SK-N-SH treated with all-trans-retinoic acid at 6 μM for 48 hours (cell line): ENCODE measurements at regions not wholly inside any gene's neighbourhood (a gene's known extent, or its start where the extent isn't known, plus 50 kb on each side); places are given as distances from the start of the nearest gene placed in this dataset.

Experiments used
- ARNTL ChIP-seq: fragments of 450-650 bp; formaldehyde crosslinking; IDR thresholded peaks from 2 replicates; pipeline ENCODE4 v1.5.0; 2020; ENCODE audit warnings: low read depth, mild to moderate bottlenecking, moderate library complexity, borderline replicate concordance
- BACH2 ChIP-seq: fragments of 250-450 bp; sonication (Bioruptor Pico); IDR thresholded peaks from 2 replicates; pipeline ENCODE4 v1.9.0; 2021; ENCODE audit warnings: mild to moderate bottlenecking, borderline replicate concordance
- GLIS3 ChIP-seq: fragments of 250-450 bp; sonication (Bioruptor Pico); IDR thresholded peaks from 2 replicates; pipeline ENCODE4 v1.5.0; 2020; ENCODE audit warnings: mild to moderate bottlenecking, moderate library complexity
- SNAI2 ChIP-seq: fragments of 250-450 bp; sonication (Bioruptor Pico); IDR thresholded peaks from 2 replicates; pipeline ENCODE4 v1.5.0; 2020; ENCODE audit warnings: mild to moderate bottlenecking, moderate library complexity
- ZC3H10 ChIP-seq: fragments of 250-450 bp; sonication (Bioruptor Pico); IDR thresholded peaks from 2 replicates; pipeline ENCODE4 v1.5.1; 2021; ENCODE audit warnings: mild to moderate bottlenecking, moderate library complexity
- ZFP3 ChIP-seq: fragments of 250-450 bp; sonication (Bioruptor Pico); IDR thresholded peaks from 2 replicates; pipeline ENCODE4 v1.5.0; 2020; ENCODE audit warnings: mild to moderate bottlenecking, moderate library complexity
- ZFP30 ChIP-seq: fragments of 450-650 bp; formaldehyde crosslinking; IDR thresholded peaks from 2 replicates; pipeline ENCODE4 v1.5.0; 2022; ENCODE audit warnings: mild to moderate bottlenecking, moderate library complexity
- ZNF565 ChIP-seq: fragments of 450-650 bp; formaldehyde crosslinking; conservative IDR thresholded peaks from 2 replicates; pipeline ENCODE4 v1.5.0; 2020; ENCODE audit warnings: low read depth, mild to moderate bottlenecking, moderate library complexity
- ZNF70 ChIP-seq: fragments of 450-650 bp; formaldehyde crosslinking; IDR thresholded peaks from 2 replicates; pipeline ENCODE4 v1.5.0; 2020; ENCODE audit warnings: mild to moderate bottlenecking, moderate library complexity
- TF ChIP-seq, protein P1 (sequence below): fragments of 250-450 bp; sonication (Bioruptor Pico); IDR thresholded peaks from 2 replicates; pipeline ENCODE4 v1.5.1; 2021; ENCODE audit warnings: mild to moderate bottlenecking, moderate library complexity
- TF ChIP-seq, protein P2 (sequence below): fragments of 250-450 bp; sonication (Bioruptor Pico); IDR thresholded peaks from 2 replicates; pipeline ENCODE4 v1.8.0; 2021; ENCODE audit warnings: low read depth, mild to moderate bottlenecking, moderate library complexity, borderline replicate concordance
- TF ChIP-seq, protein P3 (sequence below): fragments of 250-450 bp; sonication (Bioruptor Pico); IDR thresholded peaks from 2 replicates; pipeline ENCODE4 v1.8.0; 2020; ENCODE audit warnings: mild to moderate bottlenecking, moderate library complexity, borderline replicate concordance
- TF ChIP-seq, protein P4 (sequence below): fragments of 250-450 bp; sonication (Bioruptor Pico); IDR thresholded peaks from 2 replicates; pipeline ENCODE4 v1.5.1; 2020; ENCODE audit warnings: low read depth, mild to moderate bottlenecking, moderate library complexity

DNA sequence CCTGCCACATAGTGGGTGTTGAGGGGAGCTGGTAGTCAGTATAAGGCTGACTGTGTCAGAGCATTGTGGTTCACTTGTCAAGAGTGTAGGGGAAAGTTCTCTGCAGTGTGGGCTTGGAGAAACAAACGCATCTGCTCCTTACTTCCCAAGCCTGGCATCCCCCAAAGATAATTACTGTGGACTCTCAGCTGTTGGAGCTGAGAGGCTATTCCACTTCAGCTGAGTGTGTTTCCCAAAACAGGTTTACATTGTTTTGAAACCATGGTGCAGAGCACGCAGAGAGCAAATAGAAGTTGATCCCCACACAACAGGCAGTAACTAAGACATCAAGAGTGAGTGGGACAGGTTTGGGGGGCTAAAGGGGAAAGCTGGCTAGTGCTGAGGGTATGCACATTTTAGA is 181.0 kb upstream of the EOLA2 start:
- TF ChIP-seq ZFP3 (CRISPR knock-in tag) (no peak), ZNF565 (CRISPR knock-in tag) (no peak), BACH2 (CRISPR knock-in tag) (no peak), ZFP30 (CRISPR knock-in tag) (no peak), ZC3H10 (CRISPR knock-in tag) (no peak), SNAI2 (CRISPR knock-in tag) (no peak), ARNTL (no peak), GLIS3 (no peak), ZNF70 (CRISPR knock-in tag) (no peak)
- TF ChIP-seq, protein P1, sequence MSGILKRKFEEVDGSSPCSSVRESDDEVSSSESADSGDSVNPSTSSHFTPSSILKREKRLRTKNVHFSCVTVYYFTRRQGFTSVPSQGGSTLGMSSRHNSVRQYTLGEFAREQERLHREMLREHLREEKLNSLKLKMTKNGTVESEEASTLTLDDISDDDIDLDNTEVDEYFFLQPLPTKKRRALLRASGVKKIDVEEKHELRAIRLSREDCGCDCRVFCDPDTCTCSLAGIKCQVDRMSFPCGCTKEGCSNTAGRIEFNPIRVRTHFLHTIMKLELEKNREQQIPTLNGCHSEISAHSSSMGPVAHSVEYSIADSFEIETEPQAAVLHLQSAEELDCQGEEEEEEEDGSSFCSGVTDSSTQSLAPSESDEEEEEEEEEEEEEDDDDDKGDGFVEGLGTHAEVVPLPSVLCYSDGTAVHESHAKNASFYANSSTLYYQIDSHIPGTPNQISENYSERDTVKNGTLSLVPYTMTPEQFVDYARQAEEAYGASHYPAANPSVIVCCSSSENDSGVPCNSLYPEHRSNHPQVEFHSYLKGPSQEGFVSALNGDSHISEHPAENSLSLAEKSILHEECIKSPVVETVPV (CRISPR knock-in tag) = no peak
- TF ChIP-seq, protein P2, sequence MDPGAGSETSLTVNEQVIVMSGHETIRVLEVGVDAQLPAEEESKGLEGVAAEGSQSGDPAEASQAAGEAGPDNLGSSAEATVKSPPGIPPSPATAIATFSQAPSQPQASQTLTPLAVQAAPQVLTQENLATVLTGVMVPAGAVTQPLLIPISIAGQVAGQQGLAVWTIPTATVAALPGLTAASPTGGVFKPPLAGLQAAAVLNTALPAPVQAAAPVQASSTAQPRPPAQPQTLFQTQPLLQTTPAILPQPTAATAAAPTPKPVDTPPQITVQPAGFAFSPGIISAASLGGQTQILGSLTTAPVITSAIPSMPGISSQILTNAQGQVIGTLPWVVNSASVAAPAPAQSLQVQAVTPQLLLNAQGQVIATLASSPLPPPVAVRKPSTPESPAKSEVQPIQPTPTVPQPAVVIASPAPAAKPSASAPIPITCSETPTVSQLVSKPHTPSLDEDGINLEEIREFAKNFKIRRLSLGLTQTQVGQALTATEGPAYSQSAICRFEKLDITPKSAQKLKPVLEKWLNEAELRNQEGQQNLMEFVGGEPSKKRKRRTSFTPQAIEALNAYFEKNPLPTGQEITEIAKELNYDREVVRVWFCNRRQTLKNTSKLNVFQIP (CRISPR knock-in tag) = no peak
- TF ChIP-seq, protein P3, sequence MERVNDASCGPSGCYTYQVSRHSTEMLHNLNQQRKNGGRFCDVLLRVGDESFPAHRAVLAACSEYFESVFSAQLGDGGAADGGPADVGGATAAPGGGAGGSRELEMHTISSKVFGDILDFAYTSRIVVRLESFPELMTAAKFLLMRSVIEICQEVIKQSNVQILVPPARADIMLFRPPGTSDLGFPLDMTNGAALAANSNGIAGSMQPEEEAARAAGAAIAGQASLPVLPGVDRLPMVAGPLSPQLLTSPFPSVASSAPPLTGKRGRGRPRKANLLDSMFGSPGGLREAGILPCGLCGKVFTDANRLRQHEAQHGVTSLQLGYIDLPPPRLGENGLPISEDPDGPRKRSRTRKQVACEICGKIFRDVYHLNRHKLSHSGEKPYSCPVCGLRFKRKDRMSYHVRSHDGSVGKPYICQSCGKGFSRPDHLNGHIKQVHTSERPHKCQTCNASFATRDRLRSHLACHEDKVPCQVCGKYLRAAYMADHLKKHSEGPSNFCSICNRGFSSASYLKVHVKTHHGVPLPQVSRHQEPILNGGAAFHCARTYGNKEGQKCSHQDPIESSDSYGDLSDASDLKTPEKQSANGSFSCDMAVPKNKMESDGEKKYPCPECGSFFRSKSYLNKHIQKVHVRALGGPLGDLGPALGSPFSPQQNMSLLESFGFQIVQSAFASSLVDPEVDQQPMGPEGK (CRISPR knock-in tag) = no peak
- TF ChIP-seq, protein P4, sequence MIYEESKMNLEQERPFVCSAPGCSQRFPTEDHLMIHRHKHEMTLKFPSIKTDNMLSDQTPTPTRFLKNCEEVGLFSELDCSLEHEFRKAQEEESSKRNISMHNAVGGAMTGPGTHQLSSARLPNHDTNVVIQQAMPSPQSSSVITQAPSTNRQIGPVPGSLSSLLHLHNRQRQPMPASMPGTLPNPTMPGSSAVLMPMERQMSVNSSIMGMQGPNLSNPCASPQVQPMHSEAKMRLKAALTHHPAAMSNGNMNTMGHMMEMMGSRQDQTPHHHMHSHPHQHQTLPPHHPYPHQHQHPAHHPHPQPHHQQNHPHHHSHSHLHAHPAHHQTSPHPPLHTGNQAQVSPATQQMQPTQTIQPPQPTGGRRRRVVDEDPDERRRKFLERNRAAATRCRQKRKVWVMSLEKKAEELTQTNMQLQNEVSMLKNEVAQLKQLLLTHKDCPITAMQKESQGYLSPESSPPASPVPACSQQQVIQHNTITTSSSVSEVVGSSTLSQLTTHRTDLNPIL (CRISPR knock-in tag) = no peak
